ENCODE measurements at regions not wholly inside any gene's neighbourhood (a gene's known extent, or its start where the extent isn't known, plus 50 kb on each side); places are given as distances from the start of the nearest gene placed in this dataset.

DNA sequence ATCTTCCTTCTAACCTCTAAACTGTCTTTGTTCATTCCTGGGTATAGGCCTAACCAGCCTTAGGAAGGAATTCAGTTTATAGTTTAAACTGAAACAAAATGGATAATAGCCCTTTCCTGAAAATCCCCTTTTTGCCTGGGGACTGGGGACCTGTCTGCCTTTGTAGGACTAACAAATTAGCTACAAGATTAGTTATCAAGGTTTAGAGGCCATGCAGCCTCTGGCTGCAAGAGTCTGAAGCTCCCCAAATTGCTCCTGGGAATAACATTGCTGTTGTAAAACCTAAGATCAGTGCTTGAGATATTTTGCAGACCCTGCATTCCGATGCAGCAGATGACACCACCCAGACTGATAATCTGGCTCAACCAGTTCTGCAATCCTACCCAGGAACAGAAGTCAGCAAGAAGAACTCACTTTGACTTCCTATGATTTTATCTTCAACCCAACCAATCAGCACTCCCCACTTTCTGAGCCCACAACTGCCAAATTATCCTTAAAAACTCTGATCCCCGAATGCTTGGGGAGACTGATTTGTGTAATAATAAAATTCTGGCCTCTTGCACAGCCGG is 96.6 kb upstream of the ETV3 start:
- TF ChIP-seq, protein P1, sequence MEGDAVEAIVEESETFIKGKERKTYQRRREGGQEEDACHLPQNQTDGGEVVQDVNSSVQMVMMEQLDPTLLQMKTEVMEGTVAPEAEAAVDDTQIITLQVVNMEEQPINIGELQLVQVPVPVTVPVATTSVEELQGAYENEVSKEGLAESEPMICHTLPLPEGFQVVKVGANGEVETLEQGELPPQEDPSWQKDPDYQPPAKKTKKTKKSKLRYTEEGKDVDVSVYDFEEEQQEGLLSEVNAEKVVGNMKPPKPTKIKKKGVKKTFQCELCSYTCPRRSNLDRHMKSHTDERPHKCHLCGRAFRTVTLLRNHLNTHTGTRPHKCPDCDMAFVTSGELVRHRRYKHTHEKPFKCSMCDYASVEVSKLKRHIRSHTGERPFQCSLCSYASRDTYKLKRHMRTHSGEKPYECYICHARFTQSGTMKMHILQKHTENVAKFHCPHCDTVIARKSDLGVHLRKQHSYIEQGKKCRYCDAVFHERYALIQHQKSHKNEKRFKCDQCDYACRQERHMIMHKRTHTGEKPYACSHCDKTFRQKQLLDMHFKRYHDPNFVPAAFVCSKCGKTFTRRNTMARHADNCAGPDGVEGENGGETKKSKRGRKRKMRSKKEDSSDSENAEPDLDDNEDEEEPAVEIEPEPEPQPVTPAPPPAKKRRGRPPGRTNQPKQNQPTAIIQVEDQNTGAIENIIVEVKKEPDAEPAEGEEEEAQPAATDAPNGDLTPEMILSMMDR (IDR thresholded peaks at IDR 0.05): no peak
- no peak for TF ChIP-seq POLR2A (IDR thresholded peaks at IDR 0.05)
- no peak for TF ChIP-seq EP300 (IDR thresholded peaks at IDR 0.05)
